ENCODE measurements at regions not wholly inside any gene's neighbourhood (a gene's known extent, or its start where the extent isn't known, plus 50 kb on each side); places are given as distances from the start of the nearest gene placed in this dataset.
"Not testable (repeated sequence)": the region's sequence is repeated elsewhere in the genome, so short reads cannot be mapped to it uniquely, and the experiment has no call there.

DNA sequence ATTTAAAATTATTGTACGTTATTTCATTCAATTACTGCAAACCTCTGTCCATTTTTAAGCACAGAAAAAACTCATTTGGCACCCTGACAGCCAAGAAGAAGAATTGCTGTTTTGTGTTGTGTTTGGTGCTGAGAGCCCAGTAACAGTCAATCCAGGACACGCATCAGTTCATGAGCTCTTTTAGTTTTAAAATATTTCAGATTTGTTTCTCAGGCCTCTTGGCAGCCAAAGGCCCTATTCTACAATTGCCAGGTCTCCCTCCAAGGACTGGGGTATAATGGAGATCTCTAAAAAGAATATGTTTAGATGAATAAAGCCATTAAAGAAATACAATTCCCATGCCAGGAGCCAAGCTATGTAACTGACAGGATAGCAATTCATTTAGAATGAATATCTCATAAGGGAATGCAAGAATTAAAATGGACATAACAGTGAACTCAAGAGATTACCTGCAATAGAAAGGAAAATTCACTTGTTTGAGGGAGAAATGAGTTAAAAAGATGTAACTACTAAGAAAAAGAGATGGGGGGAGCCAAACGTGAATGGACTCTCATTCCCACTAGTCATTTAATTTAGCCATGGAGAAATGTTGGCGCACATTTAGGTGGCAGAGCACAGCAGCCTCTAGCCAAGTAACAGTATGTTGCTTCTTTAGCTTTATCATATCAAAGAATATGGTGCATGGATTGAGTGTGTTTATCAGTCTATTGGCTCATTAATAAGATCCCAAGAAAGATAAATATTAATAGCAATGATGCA, 140.6 kb upstream of the PELI2 start:
- no peak for DNase-seq (ENCODE audit: low spot score)

DNA sequence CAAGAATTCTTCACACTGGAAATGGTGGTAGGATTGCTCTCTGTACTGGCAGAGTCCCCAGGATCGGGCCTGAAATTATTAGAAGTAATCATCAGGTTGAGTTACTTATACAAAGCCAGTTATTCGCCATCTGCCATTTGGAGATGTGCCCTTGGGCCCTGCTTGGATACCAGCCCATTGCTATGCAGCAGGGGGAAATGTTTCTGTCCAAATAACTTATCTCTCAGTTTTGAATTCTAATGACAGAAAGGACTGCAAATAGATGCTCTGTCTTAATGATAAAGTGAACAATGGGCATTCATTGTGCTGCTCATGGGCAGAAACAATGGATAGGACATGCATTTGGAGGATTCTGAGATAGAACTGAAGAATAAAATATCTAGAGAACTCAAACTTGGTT, 139.1 kb upstream of the PELI2 start:
- DNase-seq (ENCODE audit: low spot score), result no peak

DNA sequence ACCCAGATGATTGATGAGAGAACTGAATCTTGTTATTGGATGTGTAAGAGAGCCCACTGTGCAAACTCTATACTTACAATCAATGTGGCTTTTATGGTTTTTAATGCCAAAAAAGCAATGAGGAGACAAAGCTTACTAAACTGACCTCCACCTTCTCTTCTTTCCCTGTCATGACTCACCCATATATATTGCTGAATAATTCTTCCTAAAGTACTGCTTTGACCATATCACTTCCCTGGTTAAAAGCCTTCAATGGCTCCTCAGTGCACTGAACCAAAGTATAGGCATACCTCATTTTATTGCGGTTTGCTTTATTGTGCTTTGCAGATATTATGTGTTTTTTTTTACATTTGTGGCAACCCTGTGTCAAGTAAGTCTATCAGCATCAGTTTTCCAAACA, 138.4 kb upstream of the PELI2 start:
- no peak for DNase-seq (ENCODE audit: low spot score)

DNA sequence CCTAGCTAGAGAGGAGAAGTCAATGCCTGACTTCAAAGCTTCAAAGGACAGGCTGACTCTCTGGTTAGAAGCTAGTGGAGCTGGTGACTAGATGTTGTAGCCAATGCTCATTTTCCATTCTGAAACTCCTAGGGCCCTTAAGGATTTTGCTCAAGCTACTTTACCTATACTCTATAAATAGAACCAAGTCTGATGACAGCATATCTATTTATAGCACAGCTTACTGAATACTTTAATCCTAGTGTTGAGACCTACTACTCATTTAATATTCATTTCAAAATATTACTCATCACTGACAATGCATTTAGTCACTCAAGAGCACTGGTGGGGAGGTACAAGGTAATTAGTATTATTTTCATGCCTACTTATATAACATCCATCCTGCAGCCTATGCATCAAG, 137.2 kb upstream of the PELI2 start:
- no peak for DNase-seq (ENCODE audit: low spot score)

DNA sequence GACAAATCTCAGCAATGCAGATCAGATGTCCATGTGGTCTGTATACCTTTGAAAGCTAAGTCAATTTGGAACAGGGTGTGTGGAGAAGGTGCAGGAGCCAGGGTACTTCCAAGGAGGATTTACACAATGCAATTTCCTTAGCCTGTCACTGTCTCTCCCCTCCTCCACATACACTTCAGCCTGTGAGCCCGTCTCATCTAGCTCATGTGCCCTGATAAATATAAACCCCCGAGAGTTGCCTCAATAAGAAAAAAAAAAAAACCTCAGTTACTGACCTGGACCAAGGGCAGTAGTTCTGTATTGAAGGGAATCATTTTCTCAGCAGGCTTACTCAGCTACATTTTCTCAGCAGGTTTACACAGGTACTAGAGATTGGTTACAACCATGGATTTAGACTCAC, 132.1 kb upstream of the PELI2 start:
- DNase-seq (ENCODE audit: low spot score), result no peak

DNA sequence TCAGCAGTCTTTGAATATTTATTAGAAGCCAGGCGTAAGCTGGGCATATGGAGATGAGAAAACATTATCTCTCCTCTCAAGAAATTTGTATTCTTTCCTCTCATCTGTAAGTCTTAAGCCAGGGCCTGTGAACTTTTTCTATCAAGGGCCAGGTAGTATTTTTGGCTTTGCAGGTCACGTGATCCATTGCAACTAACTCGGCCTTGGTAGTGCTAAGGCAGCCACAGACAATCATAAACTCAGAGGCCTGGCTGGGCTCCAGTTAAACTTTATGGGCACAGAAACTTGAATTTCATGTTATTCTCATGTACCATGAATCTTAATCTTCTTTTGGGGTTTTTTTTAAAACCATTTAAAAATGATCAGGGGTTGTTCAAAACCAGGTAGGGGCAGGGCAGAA, 117.4 kb upstream of the PELI2 start:
- no peak for DNase-seq (ENCODE audit: low spot score)

DNA sequence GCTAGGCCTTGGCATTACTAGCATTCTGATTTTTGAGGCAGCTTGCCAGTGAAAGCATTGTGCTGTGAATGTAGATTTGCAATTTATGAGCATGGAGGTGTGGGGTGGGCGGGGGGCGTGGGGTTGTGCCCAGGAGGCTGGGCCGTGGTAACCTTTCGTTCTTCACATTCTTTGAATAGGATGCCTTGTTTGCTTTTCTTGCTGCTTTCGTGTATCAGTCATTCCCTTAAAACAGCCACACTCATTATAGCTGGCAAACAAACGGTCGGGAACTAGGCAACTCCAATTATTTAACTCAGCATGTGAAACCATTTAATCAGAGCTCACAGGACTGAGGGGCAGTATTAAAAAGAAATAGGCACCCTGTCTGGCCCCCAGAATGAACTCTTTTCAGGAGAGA, 115.9 kb upstream of the PELI2 start:
- DNase-seq (ENCODE audit: low spot score), result no peak

DNA sequence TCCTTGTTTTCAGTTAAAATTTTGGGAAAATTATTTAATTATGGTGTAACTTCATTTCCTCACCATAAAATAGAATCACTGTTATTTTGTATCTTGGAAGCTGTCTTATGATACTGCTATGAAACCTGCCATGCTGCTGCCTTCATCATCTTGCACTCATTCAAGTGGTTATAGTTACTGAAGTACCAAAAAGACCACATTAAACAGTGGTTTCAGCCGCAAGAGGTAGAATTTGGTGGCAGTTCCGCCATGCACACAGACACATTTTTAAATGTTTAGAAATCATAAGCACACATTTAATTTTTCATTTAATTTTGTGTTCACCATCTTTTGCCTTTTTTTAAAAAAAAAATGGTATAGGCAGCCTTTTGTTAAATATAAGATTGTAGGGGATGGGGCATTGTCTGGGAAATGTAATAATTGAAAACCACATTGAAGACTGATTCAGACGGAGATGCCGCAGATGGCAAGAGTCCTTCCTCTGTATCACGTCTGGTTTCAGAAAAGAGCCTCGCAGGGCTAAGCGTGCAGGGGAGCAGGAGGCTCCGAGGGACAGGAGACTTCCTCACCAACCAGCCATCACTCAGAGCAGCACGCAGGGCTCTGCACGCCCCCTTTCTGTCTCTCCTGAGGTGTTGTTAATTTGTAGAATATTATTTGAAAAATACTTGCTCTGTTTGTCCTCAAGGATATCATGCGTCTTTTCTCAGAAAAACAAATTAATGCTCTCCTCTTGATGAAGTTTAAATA, 115.2 kb upstream of the PELI2 start:
- no peak for DNase-seq (ENCODE audit: low spot score)

DNA sequence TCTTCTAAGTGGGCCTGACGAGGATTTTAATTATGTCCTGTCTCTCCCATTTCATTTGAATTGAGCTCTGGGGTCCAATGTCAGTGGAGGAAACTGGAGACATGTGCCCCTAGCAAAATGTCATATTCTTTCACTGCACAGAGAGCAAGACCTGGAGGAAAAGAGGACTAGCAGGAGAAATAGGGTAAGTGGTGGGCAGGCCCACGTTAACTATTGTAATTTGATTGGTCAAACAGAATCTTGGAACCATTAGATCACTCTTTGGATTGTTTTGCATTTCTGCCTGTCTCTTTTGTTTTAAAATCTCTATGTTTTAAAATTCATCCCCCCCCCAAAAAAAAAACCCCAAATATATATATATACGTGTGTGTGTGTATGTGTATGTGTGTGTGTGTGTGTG, 113.9 kb upstream of the PELI2 start:
- DNase-seq (ENCODE audit: low spot score), result no peak

DNA sequence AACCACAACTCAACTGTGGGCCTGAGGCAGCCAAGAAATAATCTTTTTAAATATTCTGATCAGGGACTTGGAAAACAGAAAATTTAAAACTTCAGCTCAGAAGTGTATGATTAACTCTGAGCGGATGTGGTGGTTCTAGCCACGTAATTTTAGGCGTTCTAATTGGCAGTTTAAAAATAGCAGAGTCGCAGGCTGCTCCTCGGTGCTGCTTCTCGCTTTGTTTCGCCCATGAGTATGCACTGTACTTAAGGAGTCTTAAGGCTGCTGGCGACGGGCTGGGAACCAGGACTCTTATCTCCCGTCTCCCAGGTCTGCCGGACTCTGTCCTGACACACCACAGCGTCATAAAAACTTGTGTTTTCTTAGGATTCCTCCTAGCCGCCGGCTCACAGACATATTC, 113.4 kb upstream of the PELI2 start:
- DNase-seq (ENCODE audit: low spot score), result no peak

DNA sequence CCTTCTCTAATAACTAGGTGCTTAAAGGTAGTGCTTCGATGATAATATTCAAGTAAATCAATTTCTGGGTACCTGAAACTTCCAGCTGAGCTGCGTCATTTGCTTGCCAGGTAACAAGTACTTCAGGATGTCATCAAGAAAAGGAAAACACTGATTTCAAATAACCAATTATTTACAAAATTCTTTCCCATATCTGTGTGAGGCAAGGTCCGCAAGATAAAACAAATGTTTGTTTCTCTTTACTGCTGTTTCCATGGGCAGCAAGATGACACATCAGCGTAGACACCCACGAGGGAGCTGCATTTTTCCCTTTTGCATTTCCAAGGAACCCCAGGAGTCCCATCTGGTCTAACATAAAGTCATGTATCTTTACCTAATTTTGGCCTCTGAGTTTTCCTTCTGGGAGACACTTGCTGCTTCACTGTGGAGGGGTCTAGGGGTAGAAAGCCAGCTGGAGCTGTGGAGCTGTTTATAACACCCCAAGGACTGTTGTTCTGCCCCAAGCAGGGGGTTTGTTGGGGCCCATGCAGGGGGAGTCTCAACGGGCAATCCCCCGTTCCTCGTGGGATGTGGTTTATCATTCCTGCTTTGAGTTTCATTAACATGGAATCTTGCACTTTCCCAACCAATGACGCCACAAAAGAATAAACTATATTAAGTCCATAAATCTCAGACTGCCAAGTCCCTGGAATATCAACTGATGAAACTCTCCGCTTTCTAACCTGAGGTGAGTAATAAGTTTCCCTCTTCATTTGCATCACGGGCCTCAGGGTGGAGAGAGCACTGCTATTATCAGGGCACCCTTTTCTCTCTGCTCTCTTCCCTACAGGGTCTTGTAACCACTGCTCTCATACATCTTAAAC, 112.8 kb upstream of the PELI2 start:
- no peak for DNase-seq (ENCODE audit: low spot score)

DNA sequence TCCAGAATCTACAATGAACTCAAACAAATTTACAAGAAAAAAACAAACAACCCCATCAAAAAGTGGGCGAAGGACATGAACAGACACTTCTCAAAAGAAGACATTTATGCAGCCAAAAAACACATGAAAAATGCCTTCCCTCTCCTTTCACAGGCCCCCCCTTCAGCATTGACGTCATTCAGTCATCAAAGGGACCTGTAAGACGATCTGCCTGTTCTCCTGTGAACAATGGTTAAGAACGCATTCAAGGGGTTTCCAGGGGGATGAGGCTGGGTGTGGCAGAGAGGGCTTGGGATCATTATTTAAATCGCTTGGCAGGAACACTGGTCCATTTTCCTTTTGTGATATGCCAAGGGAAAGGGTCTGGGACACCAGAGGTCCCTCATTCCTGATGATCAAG, 110.7 kb upstream of the PELI2 start:
- DNase-seq (ENCODE audit: low spot score), result peak; percentile 45

DNA sequence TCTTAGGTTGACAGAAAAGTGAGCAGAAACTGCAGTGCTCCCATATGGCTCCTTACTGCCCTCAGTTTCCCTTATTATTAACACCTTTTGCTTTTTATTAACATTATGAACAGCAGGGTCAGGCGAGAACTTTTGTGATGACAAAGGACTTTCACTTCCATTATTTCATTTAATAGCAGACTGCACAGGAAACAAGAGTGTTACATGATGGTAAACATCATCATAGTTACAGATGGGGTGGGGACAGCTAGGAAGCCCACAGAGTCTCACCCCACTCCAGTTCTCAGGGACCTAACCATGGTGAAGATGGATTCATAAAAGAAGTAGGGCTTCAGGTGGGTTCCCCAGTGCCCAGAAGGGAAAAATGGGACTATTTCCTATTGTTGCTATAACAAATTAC, 110.1 kb upstream of the PELI2 start:
- no peak for DNase-seq (ENCODE audit: low spot score)

DNA sequence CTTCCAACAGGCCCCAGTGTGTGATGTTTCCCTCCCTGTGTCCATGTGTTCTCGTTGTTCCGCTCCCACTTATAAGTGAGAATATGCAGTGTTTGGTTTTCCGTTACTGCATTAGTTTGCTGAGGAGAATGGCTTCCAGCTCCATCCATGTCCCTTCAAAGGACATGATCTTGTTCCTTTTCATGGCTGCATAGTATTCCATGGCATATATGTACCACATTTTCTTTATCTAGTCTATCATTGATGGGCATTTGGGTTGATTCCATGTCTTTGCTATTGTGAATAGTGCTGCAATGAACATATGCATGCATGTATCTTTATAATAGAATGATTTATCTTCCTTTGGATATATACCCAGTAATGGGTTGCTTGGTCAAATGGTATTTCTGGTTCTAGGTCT, 109.5 kb upstream of the PELI2 start:
- DNase-seq (ENCODE audit: low spot score), result not testable (repeated sequence)

DNA sequence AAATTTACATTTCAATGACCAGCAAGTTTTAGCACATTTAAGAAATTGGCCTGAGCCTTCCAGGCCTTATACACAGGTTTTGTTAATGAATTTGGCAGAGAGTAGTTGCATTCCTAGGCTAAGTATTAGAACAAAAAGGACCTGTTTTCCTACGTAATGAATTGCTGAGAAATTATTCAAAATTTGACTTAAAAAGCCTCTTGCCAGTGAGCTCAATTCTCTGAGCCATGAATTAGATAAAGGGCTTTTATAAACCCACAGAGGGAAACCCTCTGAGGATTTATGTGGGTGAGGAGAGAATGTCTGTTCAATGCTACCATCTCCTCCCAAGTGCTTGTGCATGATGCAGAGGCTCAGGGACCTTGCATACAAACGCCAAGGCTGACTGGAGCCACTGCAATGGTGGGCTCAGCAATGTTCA, 94.5 kb upstream of the PELI2 start:
- DNase-seq (ENCODE audit: low spot score), result no peak

DNA sequence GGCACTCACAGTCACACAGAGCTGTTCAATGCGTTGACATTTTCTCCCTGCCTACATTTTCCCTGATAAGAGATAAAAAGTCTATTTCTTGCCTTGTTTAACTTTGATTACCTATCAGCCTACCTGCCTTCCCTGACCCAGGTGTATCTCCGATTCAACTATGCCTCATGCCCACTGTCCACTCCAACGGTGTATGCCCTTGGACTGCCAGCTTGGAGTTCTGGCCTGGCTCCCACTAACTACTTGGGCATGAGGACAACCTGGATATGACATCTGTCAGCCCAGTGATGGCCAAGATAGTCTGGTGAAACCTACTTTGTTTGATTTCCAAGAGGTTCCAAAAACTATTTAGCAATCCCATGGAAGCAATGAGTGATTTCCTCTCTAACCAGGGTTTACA, 93.0 kb upstream of the PELI2 start:
- DNase-seq (ENCODE audit: low spot score), result no peak

DNA sequence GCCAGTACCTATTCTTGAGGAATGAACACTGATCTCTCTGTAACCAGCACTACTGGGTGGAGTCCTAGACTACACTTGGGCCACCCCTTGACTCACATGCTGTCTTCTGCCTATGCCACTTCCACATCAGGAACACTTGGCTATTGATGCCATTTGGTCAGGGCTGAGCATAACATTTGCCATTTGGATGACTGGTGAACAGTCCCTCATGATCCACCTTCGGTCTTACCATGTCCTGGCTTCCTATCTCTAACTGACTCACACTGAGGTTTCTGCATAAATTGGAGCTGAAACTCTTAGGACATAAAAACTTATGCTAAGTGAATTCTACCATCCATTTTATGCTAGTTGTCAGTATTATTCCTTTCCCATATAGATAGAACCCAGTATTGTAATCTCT, 91.7 kb upstream of the PELI2 start:
- no peak for DNase-seq (ENCODE audit: low spot score)

DNA sequence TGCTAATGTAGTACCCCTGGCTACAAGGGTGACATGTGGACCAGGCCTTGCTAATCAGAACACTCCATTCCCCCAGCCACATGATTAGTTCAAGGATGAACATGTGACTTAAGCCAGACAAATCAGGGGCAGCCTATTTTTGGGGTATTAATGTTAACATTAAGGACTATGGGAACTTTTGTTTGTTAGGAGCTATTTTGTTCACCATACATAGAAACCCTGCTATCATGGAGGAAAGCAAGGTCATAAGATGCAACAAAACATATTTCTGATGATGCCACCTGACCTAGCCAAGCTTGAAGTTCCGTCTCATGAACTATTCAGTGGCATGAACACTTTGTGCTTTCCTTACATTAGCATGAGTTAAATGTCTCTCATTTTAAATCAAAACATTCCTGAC, 90.8 kb upstream of the PELI2 start:
- DNase-seq (ENCODE audit: low spot score), result no peak

DNA sequence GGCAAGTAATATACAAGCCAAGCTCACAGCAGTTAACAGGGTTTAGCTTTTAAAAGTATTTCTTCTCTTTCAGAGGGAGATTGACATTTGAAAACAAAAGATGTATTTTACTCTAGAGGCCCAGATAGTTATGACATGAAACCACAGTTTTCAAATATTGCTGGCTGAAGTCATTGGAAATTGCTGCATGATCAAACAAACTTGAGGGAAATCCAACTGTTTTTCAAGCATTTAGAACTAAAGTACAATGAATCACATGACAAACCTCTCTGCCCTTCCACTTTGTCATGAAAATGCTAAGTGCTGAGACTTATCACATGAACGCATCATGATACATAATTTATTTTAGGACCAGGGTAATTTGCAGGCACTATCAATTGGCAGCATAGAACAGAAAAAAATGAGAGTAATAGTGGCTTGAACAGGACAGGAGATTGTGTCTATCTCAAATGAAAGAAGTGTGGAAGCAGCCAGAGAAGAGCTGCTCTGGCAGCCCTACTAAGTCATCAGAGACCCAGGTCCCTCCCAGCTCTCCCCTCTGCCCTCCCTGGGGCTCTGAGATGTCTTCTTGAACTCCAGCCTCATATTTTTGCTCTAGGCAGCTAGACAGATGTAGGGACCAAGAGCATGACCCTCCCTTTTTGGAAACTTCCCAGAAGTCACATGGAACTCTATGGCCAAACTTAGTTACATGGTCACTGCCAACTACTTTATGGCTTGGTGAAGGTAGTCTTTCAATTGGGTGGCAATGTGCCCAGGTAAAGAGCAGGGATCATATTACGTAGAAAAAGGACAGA, 90.1 kb upstream of the PELI2 start:
- DNase-seq (ENCODE audit: low spot score), result no peak

DNA sequence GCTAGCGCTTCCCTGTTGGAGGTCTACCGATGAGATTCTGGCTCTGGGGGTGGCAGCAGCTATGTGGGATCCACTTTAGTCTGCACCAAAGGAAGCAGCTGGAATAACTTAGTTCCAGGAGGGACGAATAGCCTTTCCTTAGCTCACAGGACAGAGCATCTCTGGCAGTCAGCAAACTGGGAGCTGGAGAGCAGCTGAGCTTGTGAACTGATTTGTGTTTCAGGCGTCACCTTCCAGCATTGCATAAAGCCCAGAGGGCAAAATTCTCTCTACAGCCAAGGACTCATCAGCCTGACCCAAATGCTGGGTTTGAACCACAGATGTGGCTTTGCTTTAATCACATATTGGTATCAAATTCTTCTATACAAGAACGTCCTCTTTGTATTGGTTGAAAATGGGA, 81.9 kb upstream of the PELI2 start:
- no peak for DNase-seq (ENCODE audit: low spot score)

DNA sequence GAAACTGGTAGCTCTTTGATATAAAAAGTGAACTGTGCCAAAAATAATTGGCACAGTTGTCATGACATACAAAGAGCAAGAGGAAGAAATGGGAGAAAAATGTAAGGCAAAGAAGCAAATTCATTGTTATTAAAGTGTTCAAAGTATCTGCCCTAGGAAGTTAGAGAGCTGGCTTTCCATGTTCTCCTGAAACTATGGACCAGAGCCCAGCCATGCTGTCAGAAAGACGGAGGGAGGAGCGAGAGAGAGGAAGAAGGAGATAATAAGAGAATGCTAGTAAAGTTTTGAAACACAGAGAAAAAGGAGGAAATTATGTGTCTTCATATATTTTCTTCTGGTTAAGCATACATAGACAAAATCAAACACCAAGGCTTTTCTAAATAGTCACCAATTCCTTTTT, 78.1 kb upstream of the PELI2 start:
- DNase-seq (ENCODE audit: low spot score), result no peak

DNA sequence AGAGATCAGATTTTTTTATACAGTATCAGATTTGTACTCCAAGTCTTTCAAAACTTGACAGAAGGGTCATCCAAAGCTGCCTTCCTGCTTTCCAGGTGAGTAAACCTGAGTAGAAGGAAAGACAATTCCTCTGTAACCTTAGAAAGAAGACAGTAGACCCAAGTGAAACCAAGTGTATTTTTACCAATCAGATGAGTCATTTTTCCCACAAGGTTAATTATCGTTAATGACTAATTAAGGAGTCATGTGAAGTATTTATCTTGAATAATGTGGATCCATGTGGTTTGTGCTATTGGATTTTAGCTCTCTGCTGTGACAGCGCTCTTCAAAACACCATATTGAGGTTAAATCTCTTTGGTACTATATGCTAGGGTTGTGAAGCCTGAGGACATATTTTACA, 74.0 kb upstream of the PELI2 start:
- no peak for DNase-seq (ENCODE audit: low spot score)
